MV-4-11 (cell line): ENCODE measurements at regions not wholly inside any gene's neighbourhood (a gene's known extent, or its start where the extent isn't known, plus 50 kb on each side); places are given as distances from the start of the nearest gene placed in this dataset.
"Not testable (repeated sequence)": the region's sequence is repeated elsewhere in the genome, so short reads cannot be mapped to it uniquely, and the experiment has no call there.

ENCODE experiments used
- DNase-seq: peaks from one replicate; lab custom pipeline; 2025; lab: John Stamatoyannopoulos, UW

- no peak for DNase-seq
These were observed 1274.4 kb downstream of the ROBO2 start for GRCh38 chr3:78314327-78314726.

DNA sequence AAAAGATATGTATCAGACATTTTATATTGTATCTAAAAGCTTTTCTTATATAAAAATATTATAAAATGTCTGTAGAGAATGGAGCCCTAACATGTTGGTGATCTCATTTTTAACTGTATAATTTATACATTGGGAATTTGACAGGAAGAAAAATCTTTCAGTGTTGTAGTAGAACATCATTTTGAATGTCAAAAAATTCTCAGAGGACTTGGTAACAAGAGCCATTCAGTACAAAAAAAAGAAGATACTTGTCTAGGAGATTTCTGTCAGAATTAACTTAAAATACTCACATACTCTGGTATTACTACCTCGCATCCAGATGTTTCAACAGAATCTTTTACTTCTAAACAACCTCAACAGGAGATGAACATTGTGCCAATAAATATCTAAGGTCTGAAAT lies 1277.9 kb downstream of the ROBO2 start:
- no peak for DNase-seq

GRCh38 chr3:78322780-78323179 lies 1282.9 kb downstream of the ROBO2 start:
- no peak for DNase-seq

DNA sequence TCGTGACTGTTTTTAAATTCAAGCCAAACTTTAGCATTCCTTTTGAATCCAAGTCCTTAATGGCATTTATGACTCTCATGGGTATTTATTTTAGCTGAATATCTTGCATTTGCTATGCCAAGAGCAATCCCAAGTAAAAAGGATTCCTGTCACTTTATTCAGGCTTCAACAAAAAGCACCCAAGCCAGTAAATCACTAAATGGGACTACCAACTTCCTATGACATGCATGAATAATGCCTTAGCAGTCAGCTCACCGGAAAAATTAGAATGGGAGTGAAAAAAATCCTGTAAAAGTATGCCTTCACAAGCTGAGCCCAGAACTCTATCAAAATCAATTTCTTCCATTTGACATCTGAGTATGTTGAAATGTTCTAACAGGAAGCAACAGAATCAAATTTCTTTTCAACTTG lies 1297.9 kb downstream of the ROBO2 start:
- no peak for DNase-seq

GRCh38 chr3:78338405-78338804 lies 1298.5 kb downstream of the ROBO2 start:
- no peak for DNase-seq

DNA sequence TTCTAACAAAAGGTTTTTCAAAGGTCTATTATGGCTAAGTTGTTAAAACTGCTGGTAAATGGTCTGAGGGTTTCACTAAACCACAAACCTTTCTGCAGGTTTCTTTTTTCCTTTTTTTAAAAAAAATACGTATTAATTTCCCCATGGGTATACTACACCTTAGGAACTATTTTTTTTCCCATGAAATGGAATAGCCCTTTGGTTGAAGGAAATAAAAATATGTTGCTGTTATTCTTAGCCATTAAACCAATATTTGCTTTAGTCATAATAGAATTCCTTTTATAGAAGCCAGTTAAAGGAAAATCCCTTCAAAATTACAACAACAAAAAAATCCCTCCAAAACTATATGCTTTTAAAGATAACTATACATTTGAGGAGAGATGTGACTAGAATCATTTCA lies 1303.3 kb downstream of the ROBO2 start:
- DNase-seq: no peak

DNA sequence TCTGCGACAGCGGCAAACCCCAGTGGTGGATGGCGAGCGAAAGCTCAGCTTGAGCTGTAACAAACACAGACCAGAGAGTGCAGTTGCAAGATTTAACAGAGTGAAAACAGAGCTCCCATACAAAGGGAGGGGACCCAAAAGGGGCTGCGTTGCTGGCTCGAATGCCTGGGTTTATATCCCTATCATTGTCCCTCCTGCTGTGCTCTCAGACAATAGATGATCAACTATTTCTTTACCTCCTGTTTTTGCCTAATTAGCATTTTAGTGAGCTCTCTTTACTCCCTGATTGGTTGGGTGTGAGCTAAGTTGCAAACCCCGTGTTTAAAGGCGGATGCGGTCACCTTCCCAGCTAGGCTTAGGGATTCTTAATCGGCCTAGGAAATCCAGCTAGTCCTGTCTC lies 1304.4 kb downstream of the ROBO2 start:
- not testable (repeated sequence) for DNase-seq

GRCh38 chr3:78344918-78345317 lies 1305.0 kb downstream of the ROBO2 start:
- DNase-seq: no peak

DNA sequence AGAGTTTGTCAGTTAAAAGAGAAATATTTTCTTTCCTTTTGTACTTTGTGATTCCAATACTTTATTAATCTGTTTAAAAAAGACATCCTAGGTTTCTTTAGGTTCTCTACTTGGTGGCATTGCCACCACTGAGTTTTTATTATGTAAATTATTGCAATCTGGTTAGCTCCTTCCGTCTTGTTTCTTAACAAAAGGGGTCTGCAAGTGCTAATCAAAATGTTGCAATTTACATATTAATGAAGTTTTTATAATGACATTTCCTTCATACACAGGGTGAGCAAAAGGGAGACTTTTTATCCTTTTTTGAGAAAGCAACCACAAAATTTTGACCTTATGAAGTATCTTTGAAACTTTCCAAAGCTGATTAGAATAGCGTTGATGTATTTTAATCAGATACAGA lies 1307.3 kb downstream of the ROBO2 start:
- no peak for DNase-seq

- no peak for DNase-seq
These were observed 1308.8 kb downstream of the ROBO2 start for GRCh38 chr3:78348664-78349063.

- DNase-seq: no peak
These were observed 1309.7 kb downstream of the ROBO2 start for GRCh38 chr3:78349571-78349970.

GRCh38 chr3:78351334-78351733 lies 1311.4 kb downstream of the ROBO2 start:
- no peak for DNase-seq

GRCh38 chr3:78353231-78353630 lies 1313.3 kb downstream of the ROBO2 start:
- no peak for DNase-seq

GRCh38 chr3:78360849-78361248 lies 1321.0 kb downstream of the ROBO2 start:
- no peak for DNase-seq

GRCh38 chr3:78368636-78369345 lies 1328.9 kb downstream of the ROBO2 start:
- no peak for DNase-seq

GRCh38 chr3:78390221-78390620 lies 1350.3 kb downstream of the ROBO2 start:
- DNase-seq: no peak

- no peak for DNase-seq
These were observed 1358.5 kb downstream of the ROBO2 start for GRCh38 chr3:78398401-78398800.

GRCh38 chr3:78402720-78403119 lies 1362.8 kb downstream of the ROBO2 start:
- no peak for DNase-seq

- DNase-seq: no peak
These were observed 1362.1 kb downstream of the ROBO1 start for GRCh38 chr3:78405745-78406144.

DNA sequence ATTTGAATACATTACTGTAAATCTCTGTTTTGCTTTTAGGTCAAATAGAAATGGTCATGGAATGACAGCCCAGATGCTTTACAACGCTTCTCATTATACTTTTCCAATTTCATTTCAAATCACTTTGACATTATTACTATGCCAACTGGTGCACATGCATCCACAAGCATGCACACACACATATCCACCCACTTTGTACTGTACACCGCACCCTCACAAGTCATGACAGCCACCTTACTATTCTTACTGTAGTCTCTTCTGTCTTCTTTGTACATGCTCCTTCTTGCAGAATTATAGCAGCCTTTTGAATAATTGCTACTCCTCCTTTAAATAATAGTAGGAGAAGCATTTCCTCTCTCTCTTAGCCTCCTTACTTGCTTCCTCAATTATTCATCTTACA lies 1361.4 kb downstream of the ROBO1 start:
- no peak for DNase-seq

- no peak for DNase-seq
These were observed 1357.7 kb downstream of the ROBO1 start for GRCh38 chr3:78410077-78410476.

DNA sequence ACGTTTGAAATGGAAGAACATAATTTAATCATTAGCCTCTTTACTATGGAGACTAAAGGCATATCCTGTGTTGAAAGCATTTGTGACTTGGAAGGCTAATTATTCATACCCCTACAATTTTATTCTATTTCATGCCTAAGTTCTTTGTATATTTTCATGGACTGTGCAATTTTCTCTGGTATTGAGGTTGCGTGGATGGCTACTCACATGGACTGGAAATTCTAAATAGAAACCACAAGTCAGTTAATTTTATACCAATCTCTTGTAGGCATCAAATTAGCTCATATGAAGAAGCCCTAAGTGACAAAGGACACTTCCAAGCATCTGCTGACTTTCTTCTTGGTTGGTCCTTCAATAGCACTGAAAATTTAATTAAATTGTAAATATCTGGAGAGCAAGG lies 1353.5 kb downstream of the ROBO1 start:
- DNase-seq: no peak

DNA sequence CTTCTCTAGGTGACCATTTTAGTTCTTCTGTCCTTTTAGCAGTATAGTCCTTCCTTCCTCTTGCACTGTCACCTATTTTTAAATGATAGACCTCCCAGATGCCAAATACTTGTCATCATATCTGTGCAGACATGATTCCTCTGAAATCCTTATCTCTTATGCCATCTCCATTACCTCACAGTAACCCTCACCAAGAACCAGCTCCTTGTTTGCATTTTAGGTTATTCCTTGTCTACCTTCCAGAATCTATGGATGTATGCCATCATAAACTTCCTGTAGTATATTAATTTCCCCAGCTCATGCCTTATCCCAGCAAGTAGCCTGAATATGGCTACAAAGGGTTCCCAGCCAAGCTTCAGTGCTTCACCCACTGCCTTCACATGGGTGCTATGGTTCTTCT lies 1347.2 kb downstream of the ROBO1 start:
- no peak for DNase-seq

GRCh38 chr3:78421247-78421966 lies 1346.4 kb downstream of the ROBO1 start:
- no peak for DNase-seq
